SK-N-MC (cell line): ENCODE measurements at regions not wholly inside any gene's neighbourhood (a gene's known extent, or its start where the extent isn't known, plus 50 kb on each side); places are given as distances from the start of the nearest gene placed in this dataset.

ENCODE experiments used
- DNase-seq: peaks from one replicate; pipeline ENCODE4 v3.0.0-alpha.2; 2011; ENCODE audit warnings: low read depth, low spot score
- H3K27ac ChIP-seq: fragments of 200-600 bp; sonication (generic); 2 replicates; pipeline ENCODE4 v1.5.1; 2016; ENCODE audit warnings: mixed run types
- H3K36me3 ChIP-seq: fragments of 200-600 bp; sonication (generic); 2 replicates; pipeline ENCODE4 v1.6.1; 2017; ENCODE audit warnings: antibody characterized with exemption, low read length, mixed read lengths; ENCODE audit not compliant: insufficient read depth
- H3K4me3 ChIP-seq: fragments of 200-600 bp; sonication (generic); 2 replicates; pipeline ENCODE4 v1.5.1; 2016
- H3K9ac ChIP-seq: fragments of 200-600 bp; sonication (generic); 2 replicates; pipeline ENCODE4 v1.8.0; 2017; ENCODE audit warnings: mixed run types, mixed read lengths; ENCODE audit not compliant: insufficient read length
- H3K9me3 ChIP-seq: fragments of 200-600 bp; sonication (generic); 2 replicates; pipeline ENCODE4 v1.6.1; 2017; ENCODE audit warnings: low read depth, mild to moderate bottlenecking, antibody characterized with exemption, low read length, moderate library complexity, mixed read lengths
- EZH2 ChIP-seq: fragments of 200-600 bp; sonication (generic); IDR thresholded peaks from one replicate; pipeline ENCODE4 v1.6.1; 2017; ENCODE audit warnings: antibody characterized with exemption
- FOXP2 ChIP-seq: optimal IDR thresholded peaks from 2 replicates; pipeline ENCODE3; 2011; ENCODE audit warnings: mild to moderate bottlenecking, moderate library complexity; ENCODE audit not compliant: insufficient read depth; ENCODE audit errors: extremely low read length, control extremely low read depth
- POLR2AphosphoS5 ChIP-seq: IDR thresholded peaks from 2 replicates; pipeline ENCODE4 v1.6.1; 2012; ENCODE audit warnings: mild to moderate bottlenecking, low read depth, low read length, borderline replicate concordance

DNA sequence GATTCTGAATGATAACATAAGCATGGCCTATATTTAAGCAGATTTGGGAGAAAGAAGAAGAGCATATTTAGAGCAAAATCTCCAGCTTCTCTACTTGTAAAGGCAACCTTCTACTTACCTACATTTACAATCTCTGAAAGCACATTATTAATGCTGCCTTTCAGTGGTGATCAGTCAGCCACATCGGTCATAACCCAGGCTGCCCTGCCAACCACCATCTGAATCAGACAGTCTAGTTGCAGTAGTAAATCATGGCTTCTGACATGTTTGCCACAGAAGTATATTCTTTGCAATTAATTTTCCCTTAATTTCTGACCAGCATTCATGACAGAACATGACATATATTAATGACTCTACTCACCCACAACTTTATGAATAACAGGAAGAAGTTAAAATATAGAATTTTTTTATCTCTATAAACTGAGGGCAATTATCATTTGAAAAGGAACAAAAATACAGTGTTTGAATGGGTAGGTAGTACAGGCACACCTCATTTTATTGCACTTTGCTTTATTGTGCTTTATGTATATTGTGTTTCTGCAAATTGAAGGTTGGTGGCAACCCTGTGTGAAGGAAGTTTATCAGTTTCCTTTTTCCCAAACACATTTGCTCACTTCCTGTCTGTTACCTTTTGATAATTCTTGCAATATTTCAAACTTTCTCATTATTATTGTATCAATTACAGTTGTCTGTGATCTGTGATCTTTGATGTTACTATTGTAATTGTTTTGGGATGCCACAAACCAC is 531.6 kb upstream of the CHAC2 start:
- no peak for DNase-seq

DNA sequence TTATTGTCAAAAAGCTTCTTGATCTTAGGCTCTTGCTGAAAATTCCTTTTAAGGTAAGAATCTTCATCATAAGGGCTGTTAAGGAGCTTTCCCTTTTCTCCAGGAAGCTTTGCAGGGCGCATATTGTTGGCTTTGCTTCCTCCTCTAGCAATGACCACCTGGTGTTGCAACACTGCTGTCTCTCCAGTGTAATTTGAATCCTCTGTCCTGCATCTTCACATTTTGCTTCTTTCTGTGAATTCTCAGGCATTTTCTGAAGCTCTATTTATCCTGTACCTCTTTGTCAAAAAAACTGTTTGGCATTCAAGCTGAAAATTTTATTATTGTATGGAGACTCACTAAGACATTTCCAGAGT is 533.1 kb upstream of the CHAC2 start:
- Histone ChIP-seq H3K9me3 (no peaks in the 10 kb centered on the region), H3K9ac (no peak overlapping the region), H3K4me3 (no peak overlapping the region), H3K27ac (no peak overlapping the region), H3K36me3 (no peaks in the 10 kb centered on the region)
- DNase-seq: no peak
- TF ChIP-seq EZH2 (no peak), FOXP2 (no peak), POLR2AphosphoS5 (no peak)

More for the DNA sequence above, 531.6 kb upstream of the CHAC2 start:
- Histone ChIP-seq H3K27ac (no peak overlapping the region), H3K9ac (no peak overlapping the region), H3K36me3 (no peaks in the 10 kb centered on the region), H3K9me3 (no peaks in the 10 kb centered on the region), H3K4me3 (no peak overlapping the region)
- TF ChIP-seq FOXP2: no peak
- no peak for TF ChIP-seq POLR2AphosphoS5
- TF ChIP-seq EZH2: no peak

DNA sequence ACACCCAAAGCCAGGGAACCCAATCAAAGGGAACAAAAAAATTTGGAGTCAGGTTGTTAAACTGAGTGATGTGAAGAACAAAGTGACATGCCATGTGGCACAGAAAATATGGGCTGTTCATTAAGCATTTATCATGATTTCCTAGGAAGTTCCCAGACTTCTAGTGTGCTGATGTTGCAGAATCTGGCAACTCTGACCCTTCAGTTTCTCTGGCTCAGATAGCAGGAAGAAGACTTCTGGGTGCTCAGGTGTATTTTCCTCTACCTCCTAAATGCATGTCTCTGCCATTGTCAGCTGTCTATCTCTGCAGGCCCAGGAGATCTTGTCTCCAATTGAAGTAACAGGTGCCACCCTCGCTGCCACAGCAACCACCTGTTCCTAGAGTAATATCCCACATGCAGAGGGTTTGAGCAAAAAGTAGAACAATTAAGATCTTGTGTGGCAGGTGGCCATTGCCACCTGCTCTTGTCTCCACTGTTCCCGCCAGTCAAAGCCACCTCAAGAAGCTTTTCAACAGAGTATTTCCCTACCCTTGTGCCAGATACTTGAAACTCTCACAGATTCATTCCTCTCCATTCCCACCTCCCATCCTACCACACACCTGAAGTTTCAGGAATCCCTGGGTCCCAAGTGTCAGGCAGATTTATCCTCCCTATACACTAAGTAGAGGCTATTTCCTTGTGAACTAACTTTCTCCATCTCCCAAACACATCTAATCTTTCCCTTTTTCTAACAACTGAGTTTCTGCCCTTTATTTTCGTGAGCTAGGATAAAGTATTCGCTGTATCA is 533.7 kb upstream of the CHAC2 start:
- Histone ChIP-seq H3K9me3 (no peaks in the 10 kb centered on the region), H3K36me3 (no peaks in the 10 kb centered on the region), H3K4me3 (no peak overlapping the region), H3K9ac (no peak overlapping the region), H3K27ac (no peak overlapping the region)
- no peak for TF ChIP-seq FOXP2
- TF ChIP-seq EZH2: no peak
- TF ChIP-seq POLR2AphosphoS5: no peak
- DNase-seq: no peak

- Histone ChIP-seq H3K9me3 (no peaks in the 10 kb centered on the region), H3K4me3 (no peak overlapping the region), H3K9ac (no peak overlapping the region), H3K27ac (no peak overlapping the region), H3K36me3 (no peaks in the 10 kb centered on the region)
- TF ChIP-seq EZH2 (no peak), POLR2AphosphoS5 (no peak), FOXP2 (no peak)
- no peak for DNase-seq
These were observed 535.7 kb upstream of the CHAC2 start for GRCh38 chr2:53231908-53232307.

- Histone ChIP-seq H3K9ac (no peak overlapping the region), H3K27ac (no peak overlapping the region), H3K36me3 (no peaks in the 10 kb centered on the region), H3K9me3 (no peaks in the 10 kb centered on the region), H3K4me3 (no peak overlapping the region)
- no peak for TF ChIP-seq POLR2AphosphoS5
- no peak for TF ChIP-seq FOXP2
- no peak for TF ChIP-seq EZH2
- DNase-seq: no peak
These were observed 536.9 kb upstream of the CHAC2 start for GRCh38 chr2:53230691-53231090.

- Histone ChIP-seq H3K4me3 (no peak overlapping the region), H3K27ac (no peak overlapping the region), H3K9ac (no peak overlapping the region), H3K9me3 (no peaks in the 10 kb centered on the region), H3K36me3 (no peaks in the 10 kb centered on the region)
- DNase-seq: no peak
- TF ChIP-seq POLR2AphosphoS5: no peak
- TF ChIP-seq FOXP2: no peak
- no peak for TF ChIP-seq EZH2
These were observed 540.1 kb upstream of the CHAC2 start for GRCh38 chr2:53227535-53227934.

DNA sequence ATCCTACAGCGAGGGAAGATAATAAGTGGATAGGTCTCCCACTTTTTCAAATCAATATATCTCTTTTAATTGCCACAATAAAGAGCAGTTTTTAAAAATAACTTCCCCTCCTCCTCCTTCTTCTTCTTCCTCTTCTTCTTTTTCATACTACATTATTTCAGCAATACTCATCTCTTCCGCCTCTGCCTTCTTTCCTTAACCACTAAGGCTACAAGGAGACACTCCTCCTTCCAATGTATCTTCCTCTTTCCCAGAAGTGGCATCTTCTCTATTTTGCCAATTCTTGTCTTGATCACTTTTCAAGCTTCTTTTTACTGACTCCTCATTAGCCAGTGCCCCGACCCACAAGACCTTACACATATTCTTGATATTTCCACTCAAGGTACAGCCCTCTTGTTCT is 546.6 kb upstream of the CHAC2 start:
- Histone ChIP-seq H3K9ac (no peak overlapping the region), H3K36me3 (no peaks in the 10 kb centered on the region), H3K9me3 (no peaks in the 10 kb centered on the region), H3K27ac (no peak overlapping the region), H3K4me3 (no peak overlapping the region)
- TF ChIP-seq EZH2: no peak
- no peak for TF ChIP-seq FOXP2
- TF ChIP-seq POLR2AphosphoS5: no peak
- DNase-seq: no peak

DNA sequence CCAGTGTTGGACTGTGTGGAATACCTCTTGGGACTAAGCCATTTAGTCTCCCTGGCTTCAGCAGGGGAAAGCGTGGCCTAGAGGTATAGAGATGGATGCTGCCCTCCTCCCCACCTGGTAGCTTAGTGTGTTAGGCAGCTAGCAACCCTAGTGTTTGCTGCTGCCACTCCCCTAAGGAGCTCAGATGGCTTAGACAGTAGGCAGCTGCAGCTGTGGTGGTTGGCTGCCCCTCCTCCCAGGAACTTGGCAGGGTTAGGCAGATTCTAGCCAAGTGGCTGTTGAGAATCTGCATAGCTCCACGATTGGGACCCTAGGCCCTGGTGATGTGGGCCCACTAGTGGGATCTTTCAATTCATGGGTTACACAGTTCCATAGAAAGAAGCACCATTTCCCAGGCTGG is 550.4 kb upstream of the CHAC2 start:
- no peak overlapping the region for H3K9ac ChIP-seq
- H3K4me3 ChIP-seq: no peak overlapping the region
- no peaks in the 10 kb centered on the region for H3K36me3 ChIP-seq
- DNase-seq: no peak
- no peaks in the 10 kb centered on the region for H3K9me3 ChIP-seq
- H3K27ac ChIP-seq: no peak overlapping the region
- TF ChIP-seq EZH2 (no peak), POLR2AphosphoS5 (no peak), FOXP2 (no peak)

DNA sequence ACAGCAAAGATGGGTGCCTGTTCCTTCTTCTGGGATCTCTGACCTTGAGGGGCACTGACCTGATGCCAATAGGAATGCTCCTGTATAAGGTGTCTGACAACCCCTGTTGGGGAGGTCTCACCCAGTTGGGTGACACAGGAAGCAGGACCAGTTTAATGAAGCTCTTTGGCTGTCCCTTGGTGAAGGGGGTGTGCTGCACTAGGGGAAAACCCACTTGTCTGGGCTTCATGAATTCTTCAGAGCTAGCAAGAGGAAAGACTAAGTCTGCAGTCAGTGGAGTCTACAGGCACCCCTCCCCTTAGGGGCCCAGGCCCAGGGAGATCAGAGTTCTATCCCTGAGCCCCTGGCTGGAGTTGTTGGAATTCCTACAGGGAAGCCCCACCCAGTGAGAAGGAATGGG is 550.8 kb upstream of the CHAC2 start:
- H3K9me3 ChIP-seq: no peaks in the 10 kb centered on the region
- no peak overlapping the region for H3K27ac ChIP-seq
- no peak for DNase-seq
- H3K4me3 ChIP-seq: no peak overlapping the region
- TF ChIP-seq EZH2: no peak
- TF ChIP-seq FOXP2: no peak
- TF ChIP-seq POLR2AphosphoS5: no peak
- no peaks in the 10 kb centered on the region for H3K36me3 ChIP-seq
- no peak overlapping the region for H3K9ac ChIP-seq
